GM21447 (cell line): ENCODE measurements at regions not wholly inside any gene's neighbourhood (a gene's known extent, or its start where the extent isn't known, plus 50 kb on each side); places are given as distances from the start of the nearest gene placed in this dataset.
"Not testable (repeated sequence)": the region's sequence is repeated elsewhere in the genome, so short reads cannot be mapped to it uniquely, and the experiment has no call there.

Source experiments
- ATAC-seq: cut with Tn5 transposase; IDR thresholded peaks from one replicate; pipeline ENCODE4 v1.9.1; 2021; ENCODE audit not compliant: unreplicated experiment

DNA sequence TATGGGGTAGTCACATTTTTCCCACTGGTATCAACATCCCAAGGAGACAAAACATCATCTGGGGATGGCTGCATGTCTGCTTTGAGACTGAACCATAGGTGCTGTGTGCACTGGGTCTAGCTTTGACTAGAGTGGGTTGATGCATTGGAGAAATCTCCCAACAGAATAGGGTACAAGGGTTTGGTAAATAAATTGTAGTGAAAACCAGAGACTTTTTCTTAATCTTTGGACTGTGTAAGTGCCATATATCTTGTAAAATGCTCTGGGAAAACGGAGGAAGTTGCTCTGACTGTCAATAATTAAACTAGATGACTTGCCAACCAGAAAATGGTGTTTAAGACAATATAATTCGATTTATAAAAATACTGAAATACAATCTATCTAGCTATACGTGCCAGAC is 1064.0 kb upstream of the SLIT2 start:
- ATAC-seq = no peak

GRCh38 chr4:19187096-19187495 is 1064.6 kb upstream of the SLIT2 start:
- no peak for ATAC-seq

DNA sequence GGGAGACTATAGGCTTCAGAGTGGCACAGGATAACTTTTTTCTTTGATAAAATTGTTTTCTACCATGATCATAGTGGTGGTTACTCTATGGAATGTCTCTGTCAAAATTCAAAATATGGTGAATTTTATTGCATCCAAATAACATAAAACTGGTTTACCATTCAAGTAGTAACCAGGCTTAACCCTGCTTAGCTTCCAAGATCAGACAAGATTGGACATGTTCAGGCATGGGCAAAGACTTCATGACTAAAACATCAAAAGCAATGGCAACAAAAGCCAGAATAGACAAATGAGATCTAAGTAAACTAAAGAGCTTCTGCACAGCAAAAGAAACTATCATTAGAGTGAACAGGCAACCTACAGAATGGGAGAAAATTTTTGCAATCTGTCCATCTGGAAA is 1070.1 kb upstream of the SLIT2 start:
- ATAC-seq = not testable (repeated sequence)

- ATAC-seq = no peak
Measured at GRCh38 chr4:19178835-19179234, 1072.9 kb upstream of the SLIT2 start.

DNA sequence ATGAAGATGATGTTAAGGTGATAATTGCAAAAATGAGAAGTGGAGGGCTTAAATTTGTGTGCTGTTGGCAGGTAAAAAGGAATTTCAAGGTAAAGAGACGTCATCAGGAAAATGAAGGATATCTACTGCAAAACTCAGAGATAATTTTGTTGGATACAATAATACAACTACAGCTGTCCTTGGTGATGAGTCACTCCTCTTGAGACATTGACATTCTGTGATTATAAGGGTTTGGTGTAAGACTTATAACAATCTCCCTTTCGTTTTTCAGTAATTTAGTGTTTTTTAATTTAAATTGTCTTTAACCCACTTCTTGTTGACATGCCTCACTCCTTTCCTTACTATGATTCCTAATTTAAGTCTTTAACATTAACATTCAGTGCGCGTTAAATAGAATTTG is 1074.1 kb upstream of the SLIT2 start:
- no peak for ATAC-seq

- ATAC-seq = no peak
Measured at GRCh38 chr4:19171832-19172231, 1079.9 kb upstream of the SLIT2 start.

GRCh38 chr4:19167311-19167710 is 1084.4 kb upstream of the SLIT2 start:
- no peak for ATAC-seq

GRCh38 chr4:19164334-19164733 is 1087.4 kb upstream of the SLIT2 start:
- ATAC-seq = no peak

GRCh38 chr4:19159874-19160273 is 1091.8 kb upstream of the SLIT2 start:
- no peak for ATAC-seq

GRCh38 chr4:19158107-19158809 is 1093.4 kb upstream of the SLIT2 start:
- ATAC-seq = no peak

- no peak for ATAC-seq
Measured at GRCh38 chr4:19156786-19157185, 1094.9 kb upstream of the SLIT2 start.

DNA sequence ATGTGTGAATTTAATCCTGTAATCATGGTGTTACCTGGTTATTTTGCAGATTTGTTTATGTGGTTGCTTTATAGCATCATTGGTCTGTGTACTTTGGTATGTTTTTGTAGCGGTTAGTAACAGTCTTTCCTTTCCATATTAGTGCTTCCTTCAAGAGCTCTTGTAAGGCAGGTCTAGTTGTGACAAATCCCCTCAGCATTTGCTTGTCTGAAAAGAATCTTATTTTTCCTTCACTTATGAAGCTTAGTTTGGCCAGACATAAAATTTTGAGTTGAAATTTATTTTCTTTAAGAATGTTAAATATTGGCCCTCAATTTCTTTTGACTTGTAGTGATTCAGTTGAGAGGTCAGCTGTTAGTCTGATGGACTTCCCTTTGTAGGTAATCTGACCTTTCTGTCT is 1096.1 kb upstream of the SLIT2 start:
- no peak for ATAC-seq

DNA sequence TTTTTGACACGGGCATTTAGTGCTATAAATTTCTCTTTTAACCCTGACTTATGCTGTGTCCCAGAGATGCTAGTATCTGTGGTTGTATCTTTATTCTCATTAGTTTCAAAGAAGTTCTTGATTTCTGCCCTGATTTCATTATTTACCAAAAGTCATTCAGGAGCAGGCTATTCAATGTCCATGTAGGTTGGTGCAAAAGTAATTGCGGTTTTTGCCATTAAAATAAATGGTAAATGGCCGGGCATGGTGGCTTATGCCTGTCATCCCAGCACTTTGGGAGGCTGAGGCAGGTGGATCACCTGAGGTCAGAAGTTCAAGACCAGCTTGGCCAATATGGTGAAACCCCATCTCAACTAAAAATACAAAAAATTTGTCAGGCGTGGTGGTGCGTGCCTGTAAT is 1097.4 kb upstream of the SLIT2 start:
- not testable (repeated sequence) for ATAC-seq

DNA sequence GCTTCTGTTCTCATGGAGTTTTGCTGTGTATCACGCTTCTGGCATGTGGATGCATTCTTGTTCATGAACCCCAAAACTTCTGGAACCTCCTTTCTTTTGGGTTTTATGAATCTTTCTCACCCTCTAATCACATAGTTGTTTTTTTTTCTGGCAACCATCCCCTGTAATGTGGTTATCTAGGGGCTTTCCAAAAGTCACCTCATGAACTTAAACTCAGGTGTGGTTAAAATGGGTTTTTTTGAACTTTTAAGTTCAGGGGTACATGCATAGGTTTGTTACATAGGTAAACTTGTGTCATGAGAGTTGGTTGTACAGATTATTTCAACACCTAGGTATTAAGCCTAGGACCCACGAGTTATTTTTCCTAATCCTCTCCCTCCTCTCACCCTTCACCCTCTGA is 1099.4 kb upstream of the SLIT2 start:
- no peak for ATAC-seq

DNA sequence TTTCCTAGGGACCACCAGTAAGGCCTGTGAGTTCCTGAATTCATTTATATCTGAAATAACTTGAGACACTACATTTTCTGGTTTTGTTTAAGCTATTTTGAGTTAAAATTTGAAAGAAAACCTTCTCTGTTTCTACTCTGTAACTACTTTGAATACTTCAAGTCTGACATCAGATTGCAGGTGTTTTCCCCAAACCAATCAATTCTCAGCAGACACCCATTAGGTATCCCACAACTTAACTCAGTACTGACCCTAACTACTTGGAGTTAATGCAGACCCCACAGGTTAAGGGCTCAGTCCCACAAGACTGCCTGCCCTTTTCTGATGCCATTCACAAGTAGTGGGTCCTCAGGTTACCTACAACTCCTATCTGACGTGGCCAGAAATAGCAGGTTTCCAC is 1100.0 kb upstream of the SLIT2 start:
- no peak for ATAC-seq

GRCh38 chr4:19146038-19146437 is 1105.7 kb upstream of the SLIT2 start:
- ATAC-seq = no peak

GRCh38 chr4:19135895-19136633 is 1114.5 kb upstream of the LCORL start:
- no peak for ATAC-seq

DNA sequence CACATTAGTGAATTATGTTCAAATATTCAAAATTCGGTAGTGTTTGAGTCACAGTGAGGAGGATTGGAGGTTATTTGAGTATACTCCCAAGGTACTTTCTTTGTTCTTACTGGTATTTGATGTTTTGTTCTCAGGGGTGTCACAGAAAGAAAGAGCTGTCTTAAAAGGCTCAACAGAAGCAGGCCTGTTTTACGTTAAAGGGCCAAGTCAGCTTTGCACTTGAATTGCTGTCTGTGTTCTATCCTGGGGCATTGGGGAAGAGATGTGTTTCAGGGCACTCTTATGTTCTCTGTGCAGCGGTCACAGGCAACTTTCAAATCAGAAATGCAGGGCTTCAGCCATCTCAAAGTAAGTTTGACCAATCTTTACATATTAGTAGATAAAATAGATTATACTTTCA is 1113.1 kb upstream of the LCORL start:
- ATAC-seq = no peak

DNA sequence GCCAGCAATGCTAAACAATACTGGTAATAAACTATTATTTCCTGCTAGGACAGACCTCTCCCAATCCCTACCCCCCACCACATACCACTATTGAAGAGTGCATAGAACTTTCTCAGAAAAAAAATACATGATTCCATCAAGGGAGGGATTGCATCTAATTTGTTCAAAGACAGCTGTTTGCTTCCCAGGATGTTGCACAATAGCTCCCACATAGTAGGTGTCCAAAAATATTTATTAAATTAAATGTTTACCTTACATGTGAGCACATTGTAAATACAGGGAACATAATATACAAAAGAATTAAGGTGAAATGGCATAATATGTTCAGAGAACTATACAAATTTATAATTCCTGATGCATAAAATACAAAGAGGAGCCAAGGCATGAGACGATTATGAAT is 1111.8 kb upstream of the LCORL start:
- ATAC-seq = no peak

DNA sequence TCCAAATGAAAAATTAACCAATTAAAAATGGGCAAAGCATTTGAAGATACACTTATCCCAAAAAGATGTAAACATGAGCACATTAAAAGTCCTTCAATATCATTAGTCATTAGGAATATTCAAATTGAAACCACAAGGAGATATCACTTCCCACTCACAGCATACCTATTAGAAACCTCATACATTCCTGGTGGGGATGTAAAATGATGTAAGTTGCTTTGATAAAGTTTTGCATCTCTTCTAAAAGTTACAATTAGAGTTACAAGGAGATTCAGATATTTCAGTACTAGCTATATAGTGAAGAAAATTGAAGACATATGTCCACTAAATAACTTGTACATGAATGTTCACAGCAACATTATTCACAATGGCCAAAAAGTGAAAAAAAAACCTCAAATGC is 1109.3 kb upstream of the LCORL start:
- ATAC-seq = no peak

DNA sequence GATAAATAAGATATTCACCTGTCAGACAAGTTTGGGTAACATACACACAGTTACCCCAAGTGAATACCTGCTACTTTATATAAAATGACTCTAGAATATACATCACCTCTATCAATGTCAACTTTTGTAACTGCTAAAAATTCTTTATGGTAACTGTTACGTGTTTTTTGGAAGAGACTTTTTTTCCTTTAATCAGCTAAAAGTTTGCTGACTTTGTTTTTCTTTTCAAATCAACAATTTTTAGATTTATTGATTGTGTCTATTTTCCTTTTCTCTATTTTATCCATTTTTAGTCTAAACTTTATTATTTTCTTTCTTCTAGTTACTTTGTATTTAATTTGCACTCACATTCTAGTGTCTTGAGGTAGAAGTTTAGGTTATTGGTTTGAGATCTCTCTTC is 1106.6 kb upstream of the LCORL start:
- ATAC-seq = no peak

DNA sequence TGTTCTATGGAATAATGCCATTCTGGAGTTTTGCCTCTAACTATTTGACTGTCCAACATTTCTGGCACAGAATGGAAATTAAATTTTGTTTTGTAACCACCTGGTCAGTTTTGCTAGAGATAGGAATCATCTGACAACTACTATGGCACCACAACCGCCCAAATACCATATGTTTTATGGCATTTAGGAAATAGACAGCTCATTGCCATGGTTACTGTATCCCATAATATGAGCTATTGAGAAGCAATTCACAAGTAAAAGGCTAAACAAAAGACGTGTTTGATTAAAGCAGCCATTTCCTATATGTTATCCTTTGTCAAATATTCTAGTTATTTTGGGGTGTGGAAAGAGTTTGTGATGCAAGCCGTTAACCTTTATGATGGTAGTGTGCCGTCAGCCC is 1105.3 kb upstream of the LCORL start:
- ATAC-seq = no peak

DNA sequence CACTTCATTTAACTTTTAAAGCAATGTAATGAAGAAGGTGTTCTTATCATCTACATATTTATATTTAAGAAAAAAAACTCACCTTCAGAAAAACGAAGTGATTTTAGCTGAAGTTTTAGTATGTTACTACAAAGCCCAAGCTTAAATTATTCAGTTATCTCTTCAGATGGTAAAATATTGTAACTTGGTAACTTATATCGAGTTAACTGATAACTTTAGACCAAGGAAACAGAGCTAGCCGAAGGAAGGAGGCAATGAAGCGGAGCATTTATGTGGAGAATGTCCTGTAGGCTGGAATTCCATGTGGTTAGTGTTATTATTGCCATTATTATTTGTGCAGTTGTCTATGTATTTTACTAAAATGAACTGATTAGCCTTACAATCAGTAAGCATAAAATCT is 1102.1 kb upstream of the LCORL start:
- ATAC-seq = no peak
